Right lobe of liver (tissue), 6 donors: ENCODE measurements at regions not wholly inside any gene's neighbourhood (a gene's known extent, or its start where the extent isn't known, plus 50 kb on each side); places are given as distances from the start of the nearest gene placed in this dataset.

Experiments used
- ATAC-seq, 4 donors: fragments of 200-7000 bp; cut with Tn5 transposase; one replicate each; pipeline ENCODE4 v1.9.1; 2020; ENCODE audit warnings: mild to moderate bottlenecking in 4 of 4, moderate library complexity in 4 of 4
- DNase-seq, 3 donors: peaks; one replicate each; pipeline ENCODE4 v3.0.0-alpha.2; 2020
- H3K27ac ChIP-seq, 3 donors: fragments of 200-600 bp; one replicate each; pipeline ENCODE4 v1.8.0; 2022
- H3K27me3 ChIP-seq, 2 donors: fragments of 200-600 bp; one replicate each; pipeline ENCODE4 v1.8.0; 2022
- H3K36me3 ChIP-seq, 4 donors: fragments of 200-600 bp; sonication (generic) in 1 of 4; one replicate each; pipeline versions ENCODE4 v1.5.1 to v1.8.0; 2017 to 2022; ENCODE audit warnings: control low read depth in 1 of 4
- H3K4me1 ChIP-seq, 4 donors: fragments of 200-600 bp; sonication (generic) in 1 of 4; one replicate each; pipeline versions ENCODE4 v1.5.1 to v1.8.0; 2017 to 2022; ENCODE audit warnings: control low read depth in 1 of 4
- H3K4me3 ChIP-seq, 3 donors: fragments of 200-600 bp; one replicate each; pipeline ENCODE4 v1.8.0; 2022
- H3K9me3 ChIP-seq, 4 donors: fragments of 200-600 bp; sonication (generic) in 1 of 4; one replicate each; pipeline versions ENCODE4 v1.5.1 to v1.8.0; 2017 to 2022; ENCODE audit warnings: control low read depth in 1 of 4
- CTCF ChIP-seq, 4 donors: fragments of 200-600 bp in 3 of 4; fragments of 450-650 bp in 1 of 4; IDR thresholded peaks; one replicate each; pipeline versions ENCODE4 v1.5.1 to v1.8.0; 2016 to 2022; ENCODE audit warnings: antibody characterized with exemption in 4 of 4, mild to moderate bottlenecking in 2 of 4
- POLR2A ChIP-seq: fragments of 450-650 bp; IDR thresholded peaks from one replicate; pipeline ENCODE4 v1.6.1; 2017; ENCODE audit warnings: antibody characterized with exemption, mild to moderate bottlenecking
- WGBS: methylation state at CpG from one replicate; pipeline ENCODE4 v1.1.6; 2018; ENCODE audit warnings: low coverage, low lambda C conversion rate; ENCODE audit not compliant: insufficient coverage; ENCODE audit errors: missing lambda C conversion rate; 5-methylcytosine and 5-hydroxymethylcytosine counted together
- intact Hi-C, 2 donors: fragments of 100-400 bp; cut with DNase I; formaldehyde crosslinking; loops; one replicate each; pipeline versions ENCODE4 v1.11.2 to v1.14.1; 2022
- donor health status: DM: no; HTN: yes; CAD: no.
- donor health status: DM: no; HTN: no; CAD: no.
- donor health status: DM: no; HTN: no; CAD: no.
- donor health status: DM: no; HTN: yes; CAD: no.
- donor health status: DM: no; HTN: yes; CAD: no.

- Histone ChIP-seq H3K27ac (no peak overlapping the region), H3K4me1 (no peaks in the 10 kb centered on the region), H3K9me3 (no peaks in the 10 kb centered on the region), H3K36me3 (no peaks in the 10 kb centered on the region), H3K4me3 (no peak overlapping the region), H3K27me3 (no peaks in the 10 kb centered on the region)
- ATAC-seq, result no peak
- WGBS, result 64% methylated on average over 5 of the region's 5 CpGs
- intact Hi-C loops, result no loop called here
- no peak for TF ChIP-seq CTCF (IDR thresholded peaks at IDR 0.05)
- no peak for TF ChIP-seq POLR2A
- no peak for DNase-seq
These were observed 571.9 kb downstream of the VRK1 start for GRCh38 chr14:97368900-97369564.

- intact Hi-C loops, result no loop called here
- Histone ChIP-seq H3K27ac (no peak overlapping the region), H3K36me3 (no peaks in the 10 kb centered on the region), H3K9me3 (no peaks in the 10 kb centered on the region), H3K4me3 (no peak overlapping the region), H3K27me3 (no peaks in the 10 kb centered on the region), H3K4me1 (no peaks in the 10 kb centered on the region)
- no peak for DNase-seq
- 20% methylated on average over 2 of the region's 2 CpGs for WGBS
- ATAC-seq, result peak in 2 of 4 donors; percentile 42 to 85
- TF ChIP-seq CTCF (IDR thresholded peaks at IDR 0.05) (no peak), POLR2A (no peak)
These were observed 572.7 kb downstream of the VRK1 start for GRCh38 chr14:97369901-97370300.

GRCh38 chr14:97376310-97376709, 579.1 kb downstream of the VRK1 start:
- intact Hi-C loops, result no loop called here
- no peak for ATAC-seq
- H3K36me3 ChIP-seq, result no peaks in the 10 kb centered on the region
- H3K9me3 ChIP-seq, result no peaks in the 10 kb centered on the region
- no peak for DNase-seq
- 55% methylated on average over 3 of the region's 3 CpGs for WGBS
- H3K4me1 ChIP-seq, result no peaks in the 10 kb centered on the region
- no peak overlapping the region for H3K4me3 ChIP-seq
- TF ChIP-seq CTCF (IDR thresholded peaks at IDR 0.05), result no peak
- TF ChIP-seq POLR2A, result no peak
- H3K27ac ChIP-seq, result no peak overlapping the region
- H3K27me3 ChIP-seq, result no peaks in the 10 kb centered on the region

DNA sequence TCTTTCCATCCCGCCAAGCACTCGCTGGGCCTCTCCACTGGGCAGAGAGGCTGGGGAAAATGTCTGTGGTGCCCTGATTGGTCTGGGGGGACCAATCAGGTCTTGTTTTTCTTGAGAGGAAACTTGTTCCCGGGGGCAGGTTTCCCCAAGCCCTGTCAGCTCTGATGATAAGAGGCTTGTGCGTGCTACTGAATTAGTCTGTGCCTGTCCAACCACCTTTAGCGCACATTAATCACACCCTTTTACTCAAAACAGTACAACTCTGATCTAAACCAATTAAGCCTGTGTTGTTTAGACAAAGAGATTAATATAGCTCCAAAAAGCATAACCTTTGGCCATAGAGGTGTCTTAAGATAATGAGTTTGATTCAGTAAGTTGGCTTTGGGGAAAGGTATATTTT, 580.4 kb downstream of the VRK1 start:
- H3K27ac ChIP-seq, result no peak overlapping the region
- DNase-seq (no peak), ATAC-seq (no peak)
- intact Hi-C loops, result no loop called here
- no peaks in the 10 kb centered on the region for H3K36me3 ChIP-seq
- no peaks in the 10 kb centered on the region for H3K27me3 ChIP-seq
- 58% methylated on average over 4 of the region's 5 CpGs for WGBS
- no peaks in the 10 kb centered on the region for H3K9me3 ChIP-seq
- H3K4me3 ChIP-seq, result no peak overlapping the region
- TF ChIP-seq CTCF (IDR thresholded peaks at IDR 0.05) (no peak), POLR2A (no peak)
- H3K4me1 ChIP-seq, result no peaks in the 10 kb centered on the region

DNA sequence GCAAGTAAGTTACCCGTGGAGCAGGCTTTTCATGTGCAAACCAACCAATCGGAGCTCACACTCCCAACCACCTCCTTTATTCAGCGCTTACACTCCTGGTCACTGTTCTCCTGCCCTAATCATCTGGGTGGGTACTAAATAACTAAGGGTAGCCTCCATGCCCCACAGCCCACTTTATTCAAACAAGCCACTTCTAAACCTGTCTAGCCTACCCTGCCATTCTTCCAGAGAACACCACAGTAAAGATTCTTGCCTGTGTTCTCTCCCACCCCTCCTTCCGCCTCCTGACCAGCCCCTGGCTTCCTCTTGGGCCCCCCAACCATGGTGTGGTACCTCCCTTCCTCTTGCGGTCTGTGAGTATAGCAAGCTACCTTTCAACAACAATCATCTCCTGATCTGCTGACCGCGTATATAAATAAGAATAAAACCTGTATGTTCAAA, 581.9 kb downstream of the VRK1 start:
- no peaks in the 10 kb centered on the region for H3K9me3 ChIP-seq
- H3K4me3 ChIP-seq, result no peak overlapping the region
- H3K27me3 ChIP-seq, result no peaks in the 10 kb centered on the region
- no peaks in the 10 kb centered on the region for H3K4me1 ChIP-seq
- intact Hi-C loops, result no loop called here
- no peak overlapping the region for H3K27ac ChIP-seq
- no peaks in the 10 kb centered on the region for H3K36me3 ChIP-seq
- TF ChIP-seq POLR2A, result no peak
- no peak for TF ChIP-seq CTCF (IDR thresholded peaks at IDR 0.05)
- DNase-seq (no peak), ATAC-seq (peak in 1 of 4 donors; percentile 30)
- WGBS, result 29% methylated on average over 6 of the region's 7 CpGs
